ENCODE measurements at regions not wholly inside any gene's neighbourhood (a gene's known extent, or its start where the extent isn't known, plus 50 kb on each side); places are given as distances from the start of the nearest gene placed in this dataset.

DNA sequence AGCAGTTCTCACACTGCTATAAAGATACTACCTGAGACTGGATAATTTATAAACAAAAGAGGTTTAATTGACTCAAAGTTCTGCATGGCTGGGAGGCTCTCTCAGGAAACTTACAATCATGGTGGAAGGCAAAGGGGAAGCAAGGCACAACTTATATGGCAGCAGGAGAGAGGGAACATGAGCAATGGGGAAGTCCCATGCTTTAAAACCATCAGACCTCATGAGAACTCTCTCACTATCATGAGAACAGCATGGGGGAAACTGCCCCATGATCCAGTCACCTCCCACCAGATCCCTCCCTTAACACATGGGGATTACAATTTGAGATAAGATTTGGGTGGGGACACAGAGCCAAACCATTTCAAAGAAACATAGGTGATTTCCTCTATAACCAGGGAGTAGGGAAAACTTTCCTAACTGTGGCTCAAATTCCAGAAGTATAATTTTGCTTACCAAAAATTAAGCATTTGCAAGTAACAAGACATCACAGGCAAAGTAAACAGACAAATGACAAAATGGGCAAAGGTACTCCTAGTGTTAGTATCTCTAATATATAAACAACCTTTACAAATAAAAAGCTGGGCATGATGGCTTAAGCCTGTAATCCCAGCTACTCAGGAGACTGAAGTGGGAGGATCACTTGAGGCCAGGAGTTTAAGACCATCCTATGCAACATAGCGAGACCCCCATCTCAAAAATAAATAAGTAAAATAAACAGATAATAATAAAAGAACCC lies 88.0 kb downstream of the KBTBD2 start (continued):
- TF ChIP-seq EZH2phosphoT487 (IDR thresholded peaks at IDR 0.05; ENCODE audit: borderline replicate concordance), result no peak
- no peak for TF ChIP-seq SRF (IDR thresholded peaks at IDR 0.05; ENCODE audit: low read depth)
- no peak for TF ChIP-seq TCF7L2 (IDR thresholded peaks at IDR 0.05; ENCODE audit: borderline replicate concordance, extremely low read depth, insufficient read depth, insufficient read length)

DNA sequence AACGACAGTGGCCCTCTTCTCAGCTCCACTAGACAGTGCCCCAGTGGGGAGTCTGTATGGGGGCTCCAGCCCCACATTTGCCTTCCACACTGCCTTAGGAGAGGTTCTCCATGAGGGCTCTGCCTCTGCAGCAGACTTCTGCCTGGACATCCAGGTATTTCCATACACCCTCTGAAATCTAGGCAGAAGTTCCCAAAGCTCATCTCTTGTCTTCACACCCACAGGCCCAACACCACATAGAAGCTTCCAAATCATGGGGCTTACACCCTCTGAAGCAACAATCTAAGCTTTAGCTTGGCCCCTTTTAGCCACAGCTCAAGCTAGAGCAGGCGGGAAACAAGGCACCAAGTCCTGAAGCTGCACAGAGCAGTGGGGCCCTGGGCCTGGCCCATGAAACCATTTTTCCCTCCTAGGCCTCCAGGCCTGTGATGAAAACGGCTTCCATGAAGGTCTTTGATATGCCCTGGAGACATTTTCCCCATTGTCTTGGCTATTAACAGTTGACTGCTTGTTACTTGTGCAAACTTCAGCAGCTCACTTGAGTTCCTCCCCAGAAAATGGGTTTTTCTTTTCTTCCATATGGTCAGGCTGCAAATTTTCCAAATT lies 89.2 kb downstream of the KBTBD2 start:
- intact Hi-C loops (cut with micrococcal nuclease), result no loop called here

More for the DNA sequence above, 89.2 kb downstream of the KBTBD2 start:
- Histone ChIP-seq H2AFZ (ENCODE audit: low read depth, low read length, poor library complexity, severe bottlenecking) (no peak overlapping the region), H3K9me2 (ENCODE audit: insufficient read depth) (no peaks in the 10 kb centered on the region), H3K9ac (ENCODE audit: low read length) (no peak overlapping the region), H3K4me3 (replicated peaks in 1 of 2; ENCODE audit: low read depth in 1 of 2, low read length in 2 of 2) (no peak overlapping the region), H3K4me2 (ENCODE audit: low read length) (no peak overlapping the region), H3K27ac (ENCODE audit: low read depth, low read length) (no peak overlapping the region), H4K20me1 (ENCODE audit: insufficient read depth) (no peaks in the 10 kb centered on the region; the same call in 1 of the 2 replicates), H3K27me3 (ENCODE audit: insufficient read depth, low read length) (no peaks in the 10 kb centered on the region), H3K4me1 (ENCODE audit: control insufficient read depth in 1 of 2, insufficient read depth in 2 of 2, low read length in 2 of 2) (no peaks in the 10 kb centered on the region), H3K79me2 (ENCODE audit: insufficient read depth, low read length) (no peaks in the 10 kb centered on the region), H3K9me3 (ENCODE audit: control insufficient read depth in 1 of 2, insufficient read depth in 1 of 2, low read depth in 1 of 2, low read length in 2 of 2) (peaks cover 0 to 5% of the 10 kb centered on the region in 2 experiments; a peak in 2 of 4 replicates), H3K36me3 (ENCODE audit: control insufficient read depth in 1 of 2, insufficient read depth in 2 of 2, low read length in 2 of 2) (no peaks in the 10 kb centered on the region)
- ChIA-PET CTCF (no interaction called here), RAD21 (ENCODE audit: low non-redundant PET in 1 of 2, low total read pairs in 2 of 2, uncharacterized antibody in 2 of 2, unreplicated experiment in 2 of 2) (no interaction called here), POLR2A (no interaction called here)
- no TSS peak for BruUV-seq (replicated peaks)
- DNase-seq (ENCODE audit: low read depth, low spot score), result no peak
- no peak for ATAC-seq
- TF ChIP-seq EZH2phosphoT487 (IDR thresholded peaks at IDR 0.05; ENCODE audit: borderline replicate concordance) (no peak), EZH2 (IDR thresholded peaks at IDR 0.05) (no peak), POLR2A (IDR thresholded peaks at IDR 0.05; ENCODE audit: borderline replicate concordance, extremely low read depth, insufficient read depth, insufficient read length) (no peak), ZBTB33 (IDR thresholded peaks at IDR 0.05; ENCODE audit: extremely low read depth, insufficient replicate concordance, low read length) (no peak), RAD21 (IDR thresholded peaks at IDR 0.05; ENCODE audit: low read depth) (no peak), CEBPB (IDR thresholded peaks at IDR 0.05; ENCODE audit: low read depth) (no peak), POLR2AphosphoS5 (IDR thresholded peaks at IDR 0.05; ENCODE audit: low read depth, low read length) (no peak), ZNF274 (IDR thresholded peaks at IDR 0.05; ENCODE audit: low read depth, low read length) (no peak), SP1 (IDR thresholded peaks at IDR 0.05; ENCODE audit: low read depth) (no peak), FOSL1 (IDR thresholded peaks at IDR 0.05; ENCODE audit: low read depth) (no peak), EGR1 (IDR thresholded peaks at IDR 0.05; ENCODE audit: low read depth) (no peak), YY1 (IDR thresholded peaks at IDR 0.05; ENCODE audit: extremely low read depth, insufficient replicate concordance, low read depth, low read length) (no peak), CBX3 (IDR thresholded peaks at IDR 0.05; ENCODE audit: low read depth) (no peak), SRF (IDR thresholded peaks at IDR 0.05; ENCODE audit: low read depth) (no peak), SIN3A (IDR thresholded peaks at IDR 0.05; ENCODE audit: low read depth) (no peak), ZFX (IDR thresholded peaks at IDR 0.05) (no peak)
- TF ChIP-seq, protein P1, sequence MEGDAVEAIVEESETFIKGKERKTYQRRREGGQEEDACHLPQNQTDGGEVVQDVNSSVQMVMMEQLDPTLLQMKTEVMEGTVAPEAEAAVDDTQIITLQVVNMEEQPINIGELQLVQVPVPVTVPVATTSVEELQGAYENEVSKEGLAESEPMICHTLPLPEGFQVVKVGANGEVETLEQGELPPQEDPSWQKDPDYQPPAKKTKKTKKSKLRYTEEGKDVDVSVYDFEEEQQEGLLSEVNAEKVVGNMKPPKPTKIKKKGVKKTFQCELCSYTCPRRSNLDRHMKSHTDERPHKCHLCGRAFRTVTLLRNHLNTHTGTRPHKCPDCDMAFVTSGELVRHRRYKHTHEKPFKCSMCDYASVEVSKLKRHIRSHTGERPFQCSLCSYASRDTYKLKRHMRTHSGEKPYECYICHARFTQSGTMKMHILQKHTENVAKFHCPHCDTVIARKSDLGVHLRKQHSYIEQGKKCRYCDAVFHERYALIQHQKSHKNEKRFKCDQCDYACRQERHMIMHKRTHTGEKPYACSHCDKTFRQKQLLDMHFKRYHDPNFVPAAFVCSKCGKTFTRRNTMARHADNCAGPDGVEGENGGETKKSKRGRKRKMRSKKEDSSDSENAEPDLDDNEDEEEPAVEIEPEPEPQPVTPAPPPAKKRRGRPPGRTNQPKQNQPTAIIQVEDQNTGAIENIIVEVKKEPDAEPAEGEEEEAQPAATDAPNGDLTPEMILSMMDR (IDR thresholded peaks at IDR 0.05 in 2 of 3, conservative IDR thresholded peaks at IDR 0.05 in 1 of 3; ENCODE audit: borderline replicate concordance in 1 of 3, insufficient read depth in 1 of 3, low read depth in 2 of 3, low read length in 2 of 3), result no peak
- TF ChIP-seq, protein P2, sequence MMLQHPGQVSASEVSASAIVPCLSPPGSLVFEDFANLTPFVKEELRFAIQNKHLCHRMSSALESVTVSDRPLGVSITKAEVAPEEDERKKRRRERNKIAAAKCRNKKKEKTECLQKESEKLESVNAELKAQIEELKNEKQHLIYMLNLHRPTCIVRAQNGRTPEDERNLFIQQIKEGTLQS (IDR thresholded peaks at IDR 0.05), result no peak
